ENCODE measurements at regions not wholly inside any gene's neighbourhood (a gene's known extent, or its start where the extent isn't known, plus 50 kb on each side); places are given as distances from the start of the nearest gene placed in this dataset.

DNA sequence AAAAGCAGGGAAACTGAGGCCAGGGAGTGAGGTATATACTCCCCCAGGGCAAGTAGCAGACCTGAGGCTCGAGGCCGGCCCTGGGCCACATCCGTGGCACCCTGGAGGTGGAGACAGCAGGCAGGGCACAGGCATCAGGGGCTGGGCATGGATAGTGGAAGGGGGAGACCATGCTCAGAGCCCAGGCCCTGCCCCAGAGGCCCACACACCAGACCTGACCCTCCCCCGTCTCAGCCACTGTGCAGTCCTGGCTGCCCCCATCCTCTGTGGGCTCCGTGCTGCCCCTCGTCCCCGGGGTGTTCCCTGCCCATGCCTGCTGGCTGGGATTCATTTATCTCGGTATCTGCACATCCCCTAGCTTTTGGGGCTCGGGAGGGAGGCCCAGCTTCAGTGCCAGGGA is 103.1 kb upstream of the NKX1-1 start:
- Histone ChIP-seq H3K4me1 (ENCODE audit: insufficient read depth, low read length) (no peaks in the 10 kb centered on the region), H3K9me3 (ENCODE audit: low read depth, low read length) (no peaks in the 10 kb centered on the region), H3K27me3 (ENCODE audit: insufficient read depth, low read length) (peaks cover 6% of the 10 kb centered on the region), H3K4me3 (ENCODE audit: low read length) (no peak overlapping the region)

DNA sequence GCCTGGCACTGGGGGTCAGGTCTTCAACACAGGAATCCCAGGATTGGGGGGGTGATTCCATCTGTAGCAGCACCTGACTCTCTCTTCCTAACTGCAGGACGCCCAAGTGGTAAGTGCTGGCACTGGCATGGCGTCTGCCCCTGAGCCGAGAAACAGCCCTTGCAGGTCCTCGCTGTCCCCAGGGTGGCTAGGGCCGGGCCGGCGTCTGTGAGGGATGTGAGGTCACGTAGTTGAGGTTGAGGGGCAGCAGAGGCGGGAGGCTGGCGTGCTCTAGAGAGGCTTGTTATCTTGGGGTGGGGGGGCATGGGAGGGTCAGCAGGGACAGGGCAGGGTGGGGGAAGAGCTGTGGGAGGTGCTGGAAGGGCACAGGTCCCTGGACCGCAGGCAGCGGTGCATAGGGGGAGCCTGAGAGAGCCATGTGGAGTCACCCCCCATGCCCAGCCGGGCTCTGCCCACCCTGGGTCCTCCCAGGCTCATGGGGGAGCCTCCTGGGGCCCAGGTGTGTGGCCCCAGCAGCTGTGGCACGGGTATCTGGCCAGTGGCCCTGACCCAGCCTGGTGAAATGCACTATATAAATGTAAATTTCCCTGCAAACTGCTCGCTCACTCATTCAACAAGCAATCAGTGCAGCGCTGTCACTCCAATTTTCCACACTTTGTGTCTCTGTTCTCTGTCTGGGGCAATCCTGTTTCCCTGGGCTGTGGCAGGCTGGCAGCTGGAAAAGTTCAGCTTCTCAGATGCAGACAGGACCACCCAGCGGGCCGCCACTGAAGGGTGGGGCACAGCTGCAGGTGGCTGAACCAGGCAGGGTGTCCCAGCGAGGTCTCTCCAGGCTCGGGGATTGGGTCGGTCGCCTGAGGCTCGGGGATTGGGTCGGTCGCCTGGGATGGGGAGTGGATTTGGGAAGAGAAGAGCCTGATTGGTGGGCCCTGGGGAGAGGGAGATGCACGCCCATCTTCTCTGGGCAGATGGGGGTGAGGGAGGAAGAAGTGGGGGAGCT is 102.2 kb upstream of the NKX1-1 start:
- H3K9me3 ChIP-seq (ENCODE audit: low read depth, low read length) = no peaks in the 10 kb centered on the region
- no peak overlapping the region for H3K4me3 ChIP-seq (ENCODE audit: low read length)
- H3K27me3 ChIP-seq (ENCODE audit: insufficient read depth, low read length) = peaks cover 1% of the 10 kb centered on the region
- H3K4me1 ChIP-seq (ENCODE audit: insufficient read depth, low read length) = no peaks in the 10 kb centered on the region

DNA sequence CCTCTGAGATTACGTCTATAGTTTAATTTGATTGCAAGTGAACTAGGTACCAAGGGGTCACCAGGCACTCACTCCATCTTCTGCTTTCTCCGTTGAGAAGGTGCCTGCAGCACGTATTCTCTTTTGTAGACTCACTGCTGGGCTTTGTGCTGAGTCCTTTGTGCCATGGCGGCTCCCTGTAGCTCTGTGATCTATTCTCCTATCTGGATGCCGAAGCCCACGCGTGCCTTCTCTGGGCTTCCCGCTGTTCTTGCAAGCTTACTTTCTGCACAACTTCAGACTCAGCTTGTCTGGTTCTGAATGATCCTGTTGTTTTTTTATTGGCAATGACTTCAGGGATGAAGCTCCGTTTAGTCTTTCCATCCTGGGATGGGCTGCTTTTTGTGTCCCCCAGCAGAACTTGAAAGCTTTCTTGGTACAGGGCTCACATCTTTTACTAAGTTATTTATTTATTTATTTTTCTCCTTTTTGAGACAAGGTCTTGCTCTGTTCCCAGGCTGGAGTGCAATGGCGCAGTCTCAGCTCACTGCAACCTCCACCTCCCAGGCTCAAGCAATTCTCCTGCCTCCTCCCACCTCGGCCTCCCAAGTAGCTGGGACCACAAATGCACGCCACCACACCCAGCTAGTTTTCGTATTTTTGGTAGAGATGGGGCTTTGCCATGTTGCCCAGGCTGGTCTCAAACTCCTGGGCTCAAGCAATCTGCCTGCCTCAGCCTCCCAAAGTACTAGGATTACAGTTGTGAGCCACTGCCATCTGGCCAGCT is 100.9 kb upstream of the NKX1-1 start:
- no peaks in the 10 kb centered on the region for H3K4me1 ChIP-seq (ENCODE audit: insufficient read depth, low read length)
- no peaks in the 10 kb centered on the region for H3K27me3 ChIP-seq (ENCODE audit: insufficient read depth, low read length)
- no peaks in the 10 kb centered on the region for H3K9me3 ChIP-seq (ENCODE audit: low read depth, low read length)
- no peak overlapping the region for H3K4me3 ChIP-seq (ENCODE audit: low read length)

DNA sequence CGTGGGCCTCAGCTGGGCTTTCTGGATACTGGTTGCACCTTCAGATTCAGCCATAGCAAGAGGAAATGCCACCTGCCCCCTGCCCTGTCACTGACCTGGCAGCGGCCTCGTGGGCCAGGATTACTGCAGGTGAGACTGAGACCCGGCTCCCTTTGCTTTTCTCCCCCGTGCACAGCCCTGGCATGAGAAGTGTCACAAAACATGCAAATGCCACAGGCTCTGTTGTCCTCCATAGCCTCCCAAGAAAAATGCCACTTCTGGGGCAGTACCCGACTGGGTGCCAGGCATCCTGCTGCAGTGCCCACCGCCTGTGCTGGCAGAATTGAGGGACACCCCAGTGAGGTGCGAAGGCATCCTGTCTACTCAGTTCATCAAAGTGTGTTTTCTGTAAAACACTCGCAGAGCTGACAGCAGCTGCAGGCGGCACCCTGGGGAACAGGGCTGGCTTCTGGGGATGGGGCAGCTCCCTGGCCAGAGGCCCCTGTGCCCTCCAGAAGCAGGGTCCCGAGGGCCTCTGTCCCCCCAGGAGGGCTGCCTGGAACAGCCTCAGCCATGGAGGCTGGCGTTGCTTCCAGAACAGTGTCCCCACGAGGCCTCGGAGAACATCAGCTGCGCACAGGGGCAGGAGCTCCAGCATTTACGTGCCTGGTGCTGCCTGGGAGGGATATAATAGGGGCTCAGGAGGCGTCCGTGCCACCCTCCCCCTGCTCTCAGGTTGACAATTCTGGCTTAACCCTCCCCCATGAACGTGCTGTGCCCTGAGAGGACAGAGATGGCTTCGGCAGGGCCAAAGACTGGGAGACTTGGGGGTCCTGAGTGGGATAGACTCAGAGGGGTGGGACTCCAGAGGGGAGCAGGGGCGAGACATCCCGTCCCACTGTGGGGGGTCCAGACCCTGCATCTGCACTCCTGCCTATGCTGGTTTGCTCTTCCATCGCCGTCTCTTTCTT is 99.5 kb upstream of the NKX1-1 start:
- H3K27me3 ChIP-seq (ENCODE audit: insufficient read depth, low read length) = no peaks in the 10 kb centered on the region
- no peaks in the 10 kb centered on the region for H3K4me1 ChIP-seq (ENCODE audit: insufficient read depth, low read length)
- no peak overlapping the region for H3K4me3 ChIP-seq (ENCODE audit: low read length)
- no peaks in the 10 kb centered on the region for H3K9me3 ChIP-seq (ENCODE audit: low read depth, low read length)

DNA sequence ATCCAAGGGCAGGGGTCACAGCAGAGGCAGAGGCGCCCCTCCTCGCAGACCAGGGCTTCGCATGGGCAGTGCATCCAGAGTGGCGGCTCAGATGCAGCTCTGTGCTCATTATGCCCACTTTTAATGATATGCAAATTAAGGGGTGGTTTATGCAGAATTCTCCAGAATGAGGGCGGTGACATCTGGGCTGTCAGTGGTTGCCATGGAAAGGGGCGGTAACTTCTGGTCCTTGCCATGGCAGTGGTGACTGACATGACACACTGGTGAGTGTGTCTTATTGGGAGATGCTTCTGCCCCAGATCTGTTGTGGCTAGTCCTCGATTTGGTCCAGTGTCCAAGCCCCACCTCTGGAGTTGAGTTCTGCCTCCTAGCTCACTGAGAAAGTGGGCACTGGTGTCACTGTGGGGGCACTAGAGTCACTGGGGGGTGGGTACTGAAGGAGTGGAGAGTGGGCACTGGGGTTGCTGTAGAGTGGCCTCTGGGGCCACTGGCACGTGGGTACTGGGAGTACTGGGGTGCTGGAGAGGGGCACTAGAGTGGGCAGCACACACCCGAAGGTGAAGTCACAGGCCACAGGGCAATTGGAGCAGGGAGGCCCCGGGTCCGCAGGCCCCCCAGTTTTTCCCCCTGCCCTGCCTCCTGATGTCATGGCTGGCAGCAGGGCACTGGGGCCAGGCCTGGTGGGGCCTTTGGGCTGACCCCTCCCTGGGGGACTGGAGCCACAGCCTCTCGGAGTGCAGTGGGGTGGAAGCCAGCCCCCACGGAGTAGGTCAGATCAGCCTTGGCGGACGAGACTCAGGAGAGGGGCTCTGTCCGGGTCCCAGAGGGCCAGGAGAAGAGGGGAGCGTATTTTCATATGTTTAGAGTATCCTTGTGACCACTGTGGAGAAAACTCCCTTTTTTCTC is 98.6 kb upstream of the NKX1-1 start:
- no peaks in the 10 kb centered on the region for H3K4me1 ChIP-seq (ENCODE audit: insufficient read depth, low read length)
- H3K27me3 ChIP-seq (ENCODE audit: insufficient read depth, low read length) = no peaks in the 10 kb centered on the region
- no peaks in the 10 kb centered on the region for H3K9me3 ChIP-seq (ENCODE audit: low read depth, low read length)
- no peak overlapping the region for H3K4me3 ChIP-seq (ENCODE audit: low read length)

DNA sequence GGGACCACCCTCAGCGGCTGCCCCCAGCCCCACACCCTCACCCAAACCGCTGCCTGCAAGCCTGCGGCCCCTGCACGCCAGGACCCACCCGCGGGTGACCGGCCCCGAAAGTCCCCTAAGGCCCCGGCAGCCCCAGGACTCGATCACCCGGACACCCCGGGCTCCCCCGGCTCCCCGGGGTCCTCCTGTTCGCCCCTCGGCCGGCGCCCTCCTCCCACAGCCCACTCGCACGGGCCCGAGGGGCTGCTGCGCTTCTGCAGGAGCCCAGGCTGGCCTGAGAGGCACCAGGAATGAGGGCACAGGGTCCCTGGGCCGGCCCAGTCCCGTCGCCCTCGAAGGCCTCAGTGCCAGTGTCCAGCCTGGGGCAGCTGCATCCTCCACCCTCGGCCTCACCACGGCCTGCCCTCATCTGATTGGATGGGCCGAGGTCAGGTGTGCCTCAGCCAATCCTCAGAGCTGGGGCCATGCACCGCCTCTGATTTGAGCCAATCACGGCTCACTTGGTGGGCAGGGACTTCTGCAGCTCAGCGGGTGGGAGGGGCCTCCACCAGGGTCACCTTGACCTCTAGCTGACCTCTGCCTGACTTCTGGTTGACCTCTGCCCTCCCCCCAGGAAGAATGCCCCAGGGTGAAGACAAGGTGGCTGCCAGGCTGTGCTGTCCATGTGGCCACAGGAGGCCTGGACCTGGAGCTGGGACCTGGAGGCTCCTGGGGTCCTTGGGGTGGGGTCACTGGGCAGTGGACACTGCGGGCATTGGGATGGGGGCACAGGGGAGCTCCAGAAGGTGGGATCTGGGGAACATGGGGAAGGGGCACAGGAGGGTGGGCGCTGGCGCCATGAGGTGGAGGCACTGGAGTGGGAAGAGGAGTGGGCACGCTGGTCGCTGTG is 97.6 kb upstream of the NKX1-1 start:
- Histone ChIP-seq H3K4me1 (ENCODE audit: insufficient read depth, low read length) (no peaks in the 10 kb centered on the region), H3K27me3 (ENCODE audit: insufficient read depth, low read length) (no peaks in the 10 kb centered on the region), H3K4me3 (ENCODE audit: low read length) (no peak overlapping the region), H3K9me3 (ENCODE audit: low read depth, low read length) (no peaks in the 10 kb centered on the region)

DNA sequence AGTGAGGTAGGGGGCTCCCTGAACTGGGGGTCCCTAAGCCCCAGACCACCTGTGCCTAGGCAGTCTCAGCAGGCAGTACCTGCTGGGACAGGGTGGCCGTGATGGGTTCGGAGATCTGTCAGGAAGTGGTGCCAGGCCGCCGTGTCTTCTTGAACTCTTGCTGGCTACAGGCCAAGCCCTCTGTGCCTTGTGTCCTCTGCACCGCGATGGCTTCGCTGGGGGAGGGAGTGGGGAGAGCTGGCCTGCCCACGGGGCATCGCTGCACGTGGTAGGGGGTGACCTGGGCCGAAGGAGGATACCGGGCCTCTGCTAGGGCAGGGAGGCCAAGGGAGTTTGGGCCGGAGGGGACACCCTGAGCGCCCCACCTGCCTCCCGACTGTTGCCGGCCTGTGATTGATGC is 96.7 kb upstream of the NKX1-1 start:
- Histone ChIP-seq H3K9me3 (ENCODE audit: low read depth, low read length) (no peaks in the 10 kb centered on the region), H3K4me3 (ENCODE audit: low read length) (no peak overlapping the region), H3K27me3 (ENCODE audit: insufficient read depth, low read length) (no peaks in the 10 kb centered on the region), H3K4me1 (ENCODE audit: insufficient read depth, low read length) (no peaks in the 10 kb centered on the region)

DNA sequence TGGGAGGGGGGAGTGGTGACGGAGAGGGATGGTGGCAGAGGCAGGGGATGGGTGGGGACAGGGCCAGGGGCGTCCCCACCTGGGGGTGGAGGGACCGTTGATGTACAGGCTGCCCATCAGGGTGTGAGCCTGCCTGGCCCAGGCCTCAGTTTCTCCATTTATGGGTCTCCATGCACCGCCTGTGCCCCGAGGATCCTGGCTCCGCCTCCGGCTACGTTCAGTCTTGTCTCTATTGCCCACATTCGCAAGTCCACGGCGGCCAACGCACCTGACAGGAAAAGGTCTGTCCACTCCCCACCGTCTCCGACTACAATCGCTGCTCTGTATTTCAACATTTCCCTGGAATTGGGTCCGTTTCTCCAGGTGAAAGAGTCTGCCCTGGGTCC is 96.3 kb upstream of the NKX1-1 start:
- Histone ChIP-seq H3K27me3 (ENCODE audit: insufficient read depth, low read length) (no peaks in the 10 kb centered on the region), H3K9me3 (ENCODE audit: low read depth, low read length) (no peaks in the 10 kb centered on the region), H3K4me1 (ENCODE audit: insufficient read depth, low read length) (no peaks in the 10 kb centered on the region), H3K4me3 (ENCODE audit: low read length) (no peak overlapping the region)

DNA sequence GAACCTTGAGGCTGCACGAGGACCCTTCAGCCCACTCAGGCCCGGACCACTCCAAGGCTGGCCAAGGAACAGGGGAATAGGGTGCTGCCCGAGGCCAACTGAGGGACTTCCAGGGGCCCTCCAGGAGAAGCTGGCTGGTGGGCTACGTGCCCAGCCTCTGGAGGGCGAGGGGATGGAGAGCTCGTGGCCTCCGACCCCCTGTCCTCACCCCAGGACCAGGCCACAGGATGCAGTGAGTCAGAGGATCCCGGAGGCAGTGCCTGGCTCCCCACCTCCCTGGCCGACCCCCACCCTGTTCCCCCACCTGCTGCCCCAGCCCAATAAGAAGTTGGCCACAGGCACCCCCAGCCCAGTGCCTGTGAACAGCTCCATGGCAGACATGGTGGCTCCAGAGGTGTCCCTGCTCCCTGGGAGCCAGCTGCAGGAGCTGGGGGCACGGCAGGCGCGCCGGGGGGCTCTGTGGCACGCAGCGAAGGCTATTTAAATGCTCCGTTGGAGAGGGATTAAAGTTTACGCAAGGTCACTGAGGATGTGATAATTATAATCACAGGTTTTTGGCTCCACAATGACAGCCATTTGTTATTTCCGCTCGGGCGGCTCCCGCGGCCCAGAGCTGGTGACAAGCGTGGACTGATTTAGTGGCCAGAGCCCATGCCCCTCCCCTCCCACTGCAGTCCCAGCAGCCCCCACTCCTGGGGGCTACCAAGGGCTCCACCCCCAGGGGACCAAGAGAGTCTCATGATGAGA is 95.7 kb upstream of the NKX1-1 start:
- no peaks in the 10 kb centered on the region for H3K9me3 ChIP-seq (ENCODE audit: low read depth, low read length)
- no peaks in the 10 kb centered on the region for H3K4me1 ChIP-seq (ENCODE audit: insufficient read depth, low read length)
- no peak overlapping the region for H3K4me3 ChIP-seq (ENCODE audit: low read length)
- H3K27me3 ChIP-seq (ENCODE audit: insufficient read depth, low read length) = no peaks in the 10 kb centered on the region

DNA sequence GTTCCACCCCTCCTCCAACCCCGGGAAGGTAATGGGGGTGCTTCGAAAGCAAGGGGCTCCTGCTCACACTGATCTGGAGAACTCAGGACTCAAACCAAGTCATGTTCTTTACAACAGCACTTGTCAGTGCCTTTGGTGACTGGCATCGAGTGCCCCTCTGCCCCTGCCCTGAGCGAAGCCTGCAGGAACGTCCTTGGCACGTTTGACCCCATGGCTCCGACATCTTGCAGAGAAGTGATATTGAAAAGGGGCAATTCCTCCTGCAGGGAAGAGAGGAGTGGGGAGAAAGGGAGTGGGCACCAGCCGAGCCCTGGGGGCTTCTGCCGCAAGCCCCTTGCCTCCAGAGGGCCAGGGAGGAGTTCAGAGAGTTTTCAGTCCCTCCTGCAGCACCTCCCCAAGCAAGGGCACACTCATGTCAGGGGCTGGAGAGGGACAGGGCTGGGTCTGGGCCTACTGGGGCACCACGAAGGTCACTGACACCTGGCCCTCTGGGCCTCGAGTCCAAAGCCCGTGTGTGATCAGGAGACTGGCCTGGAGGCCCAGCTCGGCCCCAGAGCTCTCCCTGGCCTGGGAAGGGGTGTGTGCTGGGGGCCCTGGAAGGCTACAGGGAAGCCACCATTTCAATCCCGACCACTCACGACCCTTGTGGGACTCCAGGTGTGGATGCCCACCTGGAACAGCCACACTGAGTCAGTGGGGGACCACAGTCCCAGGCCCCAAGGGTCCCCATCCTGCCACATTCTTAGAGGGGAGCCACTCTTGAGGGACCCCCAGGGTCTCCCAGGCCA is 94.9 kb upstream of the NKX1-1 start:
- no peak overlapping the region for H3K4me3 ChIP-seq (ENCODE audit: low read length)
- no peaks in the 10 kb centered on the region for H3K4me1 ChIP-seq (ENCODE audit: insufficient read depth, low read length)
- H3K9me3 ChIP-seq (ENCODE audit: low read depth, low read length) = no peaks in the 10 kb centered on the region
- H3K27me3 ChIP-seq (ENCODE audit: insufficient read depth, low read length) = no peaks in the 10 kb centered on the region

DNA sequence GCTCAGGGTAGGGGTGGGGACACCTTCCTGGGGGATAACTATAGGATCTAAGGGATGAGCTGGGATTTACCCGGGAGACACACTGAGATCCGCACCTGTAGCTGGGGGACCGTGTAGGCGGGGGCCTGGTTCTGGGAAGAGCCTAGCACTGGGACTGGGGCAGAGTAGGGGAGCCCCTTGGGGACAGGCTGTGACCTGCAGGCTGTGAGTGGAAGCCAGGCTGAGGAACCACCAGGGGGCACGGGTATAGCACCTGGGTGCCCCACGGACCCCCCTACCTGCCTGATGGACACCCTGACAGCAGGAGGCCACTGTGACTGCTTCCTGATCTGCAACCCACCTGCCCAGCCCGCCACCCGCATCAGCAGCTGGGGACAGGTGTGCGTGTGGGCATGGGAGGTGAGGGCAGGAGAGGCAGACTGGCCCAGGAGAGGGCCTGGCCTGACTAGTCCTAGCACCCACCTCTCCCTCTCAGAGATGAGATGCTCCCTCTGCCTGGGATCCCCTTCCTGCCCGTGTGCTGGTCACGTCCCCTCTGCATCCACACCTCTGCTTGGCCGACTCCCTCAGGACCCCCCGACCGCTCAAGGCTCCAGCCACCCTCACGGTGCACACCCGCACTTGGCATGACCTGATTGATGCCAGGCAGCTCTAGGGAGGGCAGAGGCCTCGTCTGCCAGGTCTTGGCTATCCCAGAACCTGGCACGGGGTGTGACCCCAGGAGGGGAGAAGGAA is 94.2 kb upstream of the NKX1-1 start:
- H3K27me3 ChIP-seq (ENCODE audit: insufficient read depth, low read length) = no peaks in the 10 kb centered on the region
- no peaks in the 10 kb centered on the region for H3K9me3 ChIP-seq (ENCODE audit: low read depth, low read length)
- no peak overlapping the region for H3K4me3 ChIP-seq (ENCODE audit: low read length)
- H3K4me1 ChIP-seq (ENCODE audit: insufficient read depth, low read length) = no peaks in the 10 kb centered on the region

DNA sequence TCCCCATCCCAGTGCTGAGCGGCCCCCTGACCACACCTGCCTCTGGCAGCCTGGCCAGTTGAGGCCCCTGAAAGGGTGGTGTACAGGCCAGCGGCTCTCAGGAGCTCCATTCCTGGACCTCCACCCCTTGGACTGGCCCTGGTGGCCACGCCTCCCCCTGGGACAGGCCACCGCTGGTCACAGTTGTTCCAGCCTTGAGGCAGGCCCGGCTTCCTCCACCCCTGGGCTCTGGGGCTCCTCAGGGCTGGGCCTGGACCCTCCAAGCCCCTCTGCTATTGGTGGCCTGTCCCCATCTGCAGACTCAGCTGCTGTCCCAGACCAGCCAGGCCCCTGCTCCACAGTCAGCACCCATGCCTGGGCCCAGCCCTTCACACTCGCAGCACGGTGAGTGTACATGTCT is 93.2 kb upstream of the NKX1-1 start:
- Histone ChIP-seq H3K4me1 (ENCODE audit: insufficient read depth, low read length) (no peaks in the 10 kb centered on the region), H3K4me3 (ENCODE audit: low read length) (no peak overlapping the region), H3K27me3 (ENCODE audit: insufficient read depth, low read length) (no peaks in the 10 kb centered on the region), H3K9me3 (ENCODE audit: low read depth, low read length) (no peaks in the 10 kb centered on the region)
